ENCODE measurements at regions not wholly inside any gene's neighbourhood (a gene's known extent, or its start where the extent isn't known, plus 50 kb on each side); places are given as distances from the start of the nearest gene placed in this dataset.

DNA sequence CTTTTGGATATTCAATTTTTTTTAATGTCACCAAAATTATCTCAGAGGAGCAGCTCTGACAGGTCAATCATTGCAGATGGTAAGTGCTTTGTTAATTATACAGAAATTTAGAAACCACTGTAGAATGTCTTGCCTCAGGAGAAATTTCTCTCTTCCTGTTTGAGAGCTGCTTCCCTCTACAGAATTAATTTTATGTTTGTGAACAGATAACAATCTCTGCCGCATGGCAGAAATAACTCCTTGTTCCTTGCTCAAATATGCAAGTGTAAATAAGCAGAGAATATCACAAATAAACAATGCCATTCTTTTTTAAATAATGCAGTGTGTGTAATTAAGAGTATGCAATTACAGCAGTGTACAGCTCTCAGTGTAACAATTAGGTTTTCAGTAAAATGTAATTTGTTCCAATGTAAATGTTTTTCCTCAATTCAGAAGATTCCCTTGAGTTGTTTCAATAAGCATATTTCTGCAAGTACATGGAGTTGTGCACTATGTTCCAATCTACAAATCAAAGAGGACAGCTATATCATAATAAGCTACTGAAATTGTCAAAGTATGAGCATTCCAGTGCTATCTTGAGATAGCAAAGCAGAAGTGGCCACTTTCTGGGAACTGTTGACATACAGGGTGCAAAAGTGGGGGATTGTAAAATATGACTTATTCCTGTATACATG, 1012.8 kb downstream of the MAT2B start:
- TF ChIP-seq EZH2phosphoT487 (IDR thresholded peaks at IDR 0.05; ENCODE audit: insufficient read depth, low read depth) (no peak), EZH2 (IDR thresholded peaks at IDR 0.05; ENCODE audit: insufficient read depth, poor library complexity, severe bottlenecking) (no peak)
